ENCODE measurements at regions not wholly inside any gene's neighbourhood (a gene's known extent, or its start where the extent isn't known, plus 50 kb on each side); places are given as distances from the start of the nearest gene placed in this dataset.
"Not testable (repeated sequence)": the region's sequence is repeated elsewhere in the genome, so short reads cannot be mapped to it uniquely, and the experiment has no call there.

- no peak overlapping the region for H3K4me3 ChIP-seq (ENCODE audit: low read depth, low read length)
Observed at GRCh38 chr1:60864722-60865121, 217.6 kb upstream of the NFIA start.

- no peak overlapping the region for H3K4me3 ChIP-seq (ENCODE audit: low read depth, low read length)
Observed at GRCh38 chr1:60863131-60863530, 219.2 kb upstream of the NFIA start.

- H3K4me3 ChIP-seq (ENCODE audit: low read depth, low read length): no peak overlapping the region
Observed at GRCh38 chr1:60861961-60862567, 220.3 kb upstream of the NFIA start.

- H3K4me3 ChIP-seq (ENCODE audit: low read depth, low read length): no peak overlapping the region
Observed at GRCh38 chr1:60859111-60859510, 223.2 kb upstream of the NFIA start.

- H3K4me3 ChIP-seq (ENCODE audit: low read depth, low read length): no peak overlapping the region
Observed at GRCh38 chr1:60857851-60858250, 224.5 kb upstream of the NFIA start.

- H3K4me3 ChIP-seq (ENCODE audit: low read depth, low read length): no peak overlapping the region
Observed at GRCh38 chr1:60850084-60850483, 232.3 kb upstream of the NFIA start.

GRCh38 chr1:60849401-60849800 is 233.0 kb upstream of the NFIA start:
- H3K4me3 ChIP-seq (ENCODE audit: low read depth, low read length): no peak overlapping the region

GRCh38 chr1:60848583-60849188 is 233.7 kb upstream of the NFIA start:
- H3K4me3 ChIP-seq (ENCODE audit: low read depth, low read length): no peak overlapping the region

- H3K4me3 ChIP-seq (ENCODE audit: low read depth, low read length): no peak overlapping the region
Observed at GRCh38 chr1:60847855-60848582, 234.3 kb upstream of the NFIA start.

GRCh38 chr1:60847391-60847790 is 235.0 kb upstream of the NFIA start:
- H3K4me3 ChIP-seq (ENCODE audit: low read depth, low read length): no peak overlapping the region

GRCh38 chr1:60845659-60846058 is 236.7 kb upstream of the NFIA start:
- H3K4me3 ChIP-seq (ENCODE audit: low read depth, low read length): not testable (repeated sequence)

- H3K4me3 ChIP-seq (ENCODE audit: low read depth, low read length): no peak overlapping the region
Observed at GRCh38 chr1:60842304-60842703, 240.1 kb upstream of the NFIA start.

- no peak overlapping the region for H3K4me3 ChIP-seq (ENCODE audit: low read depth, low read length)
Observed at GRCh38 chr1:60841116-60842046, 241.0 kb upstream of the NFIA start.

GRCh38 chr1:60840476-60840875 is 241.9 kb upstream of the NFIA start:
- H3K4me3 ChIP-seq (ENCODE audit: low read depth, low read length): not testable (repeated sequence)

GRCh38 chr1:60835649-60836048 is 246.7 kb upstream of the NFIA start:
- H3K4me3 ChIP-seq (ENCODE audit: low read depth, low read length): no peak overlapping the region

GRCh38 chr1:60833173-60833572 is 249.2 kb upstream of the NFIA start:
- no peak overlapping the region for H3K4me3 ChIP-seq (ENCODE audit: low read depth, low read length)

GRCh38 chr1:60832367-60832766 is 250.0 kb upstream of the NFIA start:
- no peak overlapping the region for H3K4me3 ChIP-seq (ENCODE audit: low read depth, low read length)

- no peak overlapping the region for H3K4me3 ChIP-seq (ENCODE audit: low read depth, low read length)
Observed at GRCh38 chr1:60831780-60832179, 250.6 kb upstream of the NFIA start.

GRCh38 chr1:60828944-60829343 is 253.4 kb upstream of the NFIA start:
- H3K4me3 ChIP-seq (ENCODE audit: low read depth, low read length): no peak overlapping the region

- no peak overlapping the region for H3K4me3 ChIP-seq (ENCODE audit: low read depth, low read length)
Observed at GRCh38 chr1:60826320-60827094, 255.9 kb upstream of the NFIA start.

GRCh38 chr1:60825593-60825992 is 256.8 kb upstream of the NFIA start:
- H3K4me3 ChIP-seq (ENCODE audit: low read depth, low read length): no peak overlapping the region
